ENCODE measurements at regions not wholly inside any gene's neighbourhood (a gene's known extent, or its start where the extent isn't known, plus 50 kb on each side); places are given as distances from the start of the nearest gene placed in this dataset.

- TF ChIP-seq CTCF (tag by site-specific recombination; IDR thresholded peaks at IDR 0.05) (no peak), ZNF621 (tag by site-specific recombination; IDR thresholded peaks at IDR 0.05) (no peak), KLF16 (tag by site-specific recombination; IDR thresholded peaks at IDR 0.05) (no peak), ZNF624 (tag by site-specific recombination; IDR thresholded peaks at IDR 0.05) (no peak), ZNF280D (tag by site-specific recombination; IDR thresholded peaks at IDR 0.05) (no peak)
Observed at GRCh38 chr3:84128024-84128423, 830.8 kb upstream of the CADM2 start.

All from HEK293 (cell line).